ENCODE measurements at regions not wholly inside any gene's neighbourhood (a gene's known extent, or its start where the extent isn't known, plus 50 kb on each side); places are given as distances from the start of the nearest gene placed in this dataset.

- H3K27ac Mint-ChIP-seq = no peak overlapping the region
- DNase-seq (no peak), ATAC-seq (ENCODE audit: low read depth) (no peak)
- H3K4me3 Mint-ChIP-seq = no peak overlapping the region
- H3K4me1 Mint-ChIP-seq = no peaks in the 10 kb centered on the region
- peaks cover 7% of the 10 kb centered on the region for H3K27me3 Mint-ChIP-seq
- H3K36me3 Mint-ChIP-seq (ENCODE audit: low read depth) = no peaks in the 10 kb centered on the region
- intact Hi-C loops (cut with micrococcal nuclease) = no loop called here
- CTCF ChIA-PET = no interaction called here
- no peak for TF ChIP-seq CTCF (IDR thresholded peaks at IDR 0.05)
- POLR2A ChIA-PET = no interaction called here
- no peaks in the 10 kb centered on the region for H3K9me3 Mint-ChIP-seq
These were observed 334.6 kb downstream of the CDC5L start for GRCh38 chr6:44721954-44722578.

- TF ChIP-seq CTCF (IDR thresholded peaks at IDR 0.05) = no peak
- intact Hi-C loops (cut with micrococcal nuclease) = no loop called here
- CTCF ChIA-PET = no interaction called here
- DNase-seq = no peak
- no peak for ATAC-seq (ENCODE audit: low read depth)
- no peaks in the 10 kb centered on the region for H3K36me3 Mint-ChIP-seq (ENCODE audit: low read depth)
- H3K9me3 Mint-ChIP-seq = no peaks in the 10 kb centered on the region
- POLR2A ChIA-PET = no interaction called here
- no peak overlapping the region for H3K27ac Mint-ChIP-seq
- no peaks in the 10 kb centered on the region for H3K4me1 Mint-ChIP-seq
- no peak overlapping the region for H3K4me3 Mint-ChIP-seq
- peaks cover 7% of the 10 kb centered on the region for H3K27me3 Mint-ChIP-seq
These were observed 335.2 kb downstream of the CDC5L start for GRCh38 chr6:44722736-44723135.

- POLR2A ChIA-PET = no interaction called here
These were observed 336.1 kb downstream of the CDC5L start for GRCh38 chr6:44723439-44724197.

GRCh38 chr6:44725070-44725469 lies 337.6 kb downstream of the CDC5L start:
- Mint-ChIP-seq H3K36me3 (ENCODE audit: low read depth) (no peaks in the 10 kb centered on the region), H3K4me1 (no peaks in the 10 kb centered on the region), H3K27ac (no peak overlapping the region), H3K27me3 (peaks cover 7% of the 10 kb centered on the region), H3K9me3 (no peaks in the 10 kb centered on the region), H3K4me3 (no peak overlapping the region)
- POLR2A ChIA-PET = no interaction called here
- DNase-seq (no peak), ATAC-seq (ENCODE audit: low read depth) (no peak)
- intact Hi-C loops (cut with micrococcal nuclease) = no loop called here
- no peak for TF ChIP-seq CTCF (IDR thresholded peaks at IDR 0.05)
- CTCF ChIA-PET = no interaction called here

More at GRCh38 chr6:44723439-44724197, 336.1 kb downstream of the CDC5L start:
- Mint-ChIP-seq H3K4me3 (no peak overlapping the region), H3K27me3 (peaks cover 7% of the 10 kb centered on the region), H3K9me3 (no peaks in the 10 kb centered on the region), H3K27ac (no peak overlapping the region), H3K4me1 (no peaks in the 10 kb centered on the region), H3K36me3 (ENCODE audit: low read depth) (no peaks in the 10 kb centered on the region)
- TF ChIP-seq CTCF (IDR thresholded peaks at IDR 0.05) = no peak
- CTCF ChIA-PET = no interaction called here
- DNase-seq = no peak
- intact Hi-C loops (cut with micrococcal nuclease) = no loop called here
- ATAC-seq (ENCODE audit: low read depth) = no peak

GRCh38 chr6:44727651-44728630 lies 340.4 kb downstream of the CDC5L start:
- H3K27ac Mint-ChIP-seq = no peak overlapping the region
- POLR2A ChIA-PET = no interaction called here
- no peaks in the 10 kb centered on the region for H3K36me3 Mint-ChIP-seq (ENCODE audit: low read depth)
- intact Hi-C loops (cut with micrococcal nuclease) = no loop called here
- no peaks in the 10 kb centered on the region for H3K9me3 Mint-ChIP-seq
- DNase-seq (no peak), ATAC-seq (ENCODE audit: low read depth) (no peak)
- TF ChIP-seq CTCF (IDR thresholded peaks at IDR 0.05) = no peak
- H3K4me1 Mint-ChIP-seq = no peaks in the 10 kb centered on the region
- CTCF ChIA-PET = no interaction called here
- no peak overlapping the region for H3K4me3 Mint-ChIP-seq
- H3K27me3 Mint-ChIP-seq = peaks cover 3% of the 10 kb centered on the region
